Hepatocyte (in vitro differentiated cells): ENCODE measurements at regions not wholly inside any gene's neighbourhood (a gene's known extent, or its start where the extent isn't known, plus 50 kb on each side); places are given as distances from the start of the nearest gene placed in this dataset.

Experiments used
- EZH2 ChIP-seq: fragments of 200-600 bp; sonication (generic); IDR thresholded peaks from 2 replicates; pipeline ENCODE4 v1.6.1; 2016; ENCODE audit warnings: antibody characterized with exemption, mild to moderate bottlenecking, borderline replicate concordance
- EZH2phosphoT487 ChIP-seq: fragments of 200-600 bp; sonication (generic); IDR thresholded peaks from one replicate; pipeline ENCODE4 v1.6.1; 2018; ENCODE audit warnings: antibody characterized with exemption, mild to moderate bottlenecking, low read depth, moderate library complexity; ENCODE audit not compliant: unreplicated experiment, severe bottlenecking
- TF ChIP-seq, protein P1 (sequence below): fragments of 200-600 bp; sonication (generic); IDR thresholded peaks from 2 replicates; pipeline ENCODE4 v1.5.1; 2016; ENCODE audit warnings: antibody characterized with exemption, mild to moderate bottlenecking; ENCODE audit not compliant: poor library complexity

DNA sequence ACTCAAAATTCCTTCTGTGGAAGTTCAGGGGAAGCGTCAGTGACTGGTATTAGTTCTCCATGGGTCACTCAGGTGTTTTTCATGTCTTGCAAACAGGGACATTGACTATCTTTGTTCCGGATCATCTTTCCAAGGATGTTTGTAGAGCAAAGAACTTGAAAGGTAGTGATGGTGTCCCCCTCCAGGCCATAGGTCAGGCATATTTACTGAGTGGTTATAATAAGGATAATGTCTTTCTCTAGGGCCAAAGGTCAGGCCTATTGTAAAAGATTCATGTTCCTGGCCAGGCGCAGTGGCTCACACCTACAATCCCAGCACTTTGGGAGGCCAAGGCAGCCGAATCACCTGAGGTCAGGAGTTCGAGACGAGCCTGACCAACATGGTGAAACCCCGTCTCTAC is 614.8 kb downstream of the KIF4B start:
- TF ChIP-seq EZH2phosphoT487 (no peak), EZH2 (no peak)
- TF ChIP-seq, protein P1, sequence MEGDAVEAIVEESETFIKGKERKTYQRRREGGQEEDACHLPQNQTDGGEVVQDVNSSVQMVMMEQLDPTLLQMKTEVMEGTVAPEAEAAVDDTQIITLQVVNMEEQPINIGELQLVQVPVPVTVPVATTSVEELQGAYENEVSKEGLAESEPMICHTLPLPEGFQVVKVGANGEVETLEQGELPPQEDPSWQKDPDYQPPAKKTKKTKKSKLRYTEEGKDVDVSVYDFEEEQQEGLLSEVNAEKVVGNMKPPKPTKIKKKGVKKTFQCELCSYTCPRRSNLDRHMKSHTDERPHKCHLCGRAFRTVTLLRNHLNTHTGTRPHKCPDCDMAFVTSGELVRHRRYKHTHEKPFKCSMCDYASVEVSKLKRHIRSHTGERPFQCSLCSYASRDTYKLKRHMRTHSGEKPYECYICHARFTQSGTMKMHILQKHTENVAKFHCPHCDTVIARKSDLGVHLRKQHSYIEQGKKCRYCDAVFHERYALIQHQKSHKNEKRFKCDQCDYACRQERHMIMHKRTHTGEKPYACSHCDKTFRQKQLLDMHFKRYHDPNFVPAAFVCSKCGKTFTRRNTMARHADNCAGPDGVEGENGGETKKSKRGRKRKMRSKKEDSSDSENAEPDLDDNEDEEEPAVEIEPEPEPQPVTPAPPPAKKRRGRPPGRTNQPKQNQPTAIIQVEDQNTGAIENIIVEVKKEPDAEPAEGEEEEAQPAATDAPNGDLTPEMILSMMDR: no peak
